Omental fat pad (tissue), 3 donors: ENCODE measurements at regions not wholly inside any gene's neighbourhood (a gene's known extent, or its start where the extent isn't known, plus 50 kb on each side); places are given as distances from the start of the nearest gene placed in this dataset.

Experiments
- ATAC-seq: fragments of 150-250 bp; one replicate; pipeline ENCODE4 v1.9.1; 2016; ENCODE audit warnings: mild to moderate bottlenecking, moderate library complexity; ENCODE audit not compliant: low FRiP score
- DNase-seq: peaks from one replicate; pipeline ENCODE4 v3.0.0-alpha.2; 2019; ENCODE audit warnings: low spot score
- TF ChIP-seq, protein P1 (sequence below), 3 donors: fragments of 450-650 bp; IDR thresholded peaks; one replicate each; pipeline ENCODE4 v1.5.1; 2016 to 2017; ENCODE audit warnings: antibody characterized with exemption in 3 of 3, mild to moderate bottlenecking in 3 of 3, moderate library complexity in 2 of 3

DNA sequence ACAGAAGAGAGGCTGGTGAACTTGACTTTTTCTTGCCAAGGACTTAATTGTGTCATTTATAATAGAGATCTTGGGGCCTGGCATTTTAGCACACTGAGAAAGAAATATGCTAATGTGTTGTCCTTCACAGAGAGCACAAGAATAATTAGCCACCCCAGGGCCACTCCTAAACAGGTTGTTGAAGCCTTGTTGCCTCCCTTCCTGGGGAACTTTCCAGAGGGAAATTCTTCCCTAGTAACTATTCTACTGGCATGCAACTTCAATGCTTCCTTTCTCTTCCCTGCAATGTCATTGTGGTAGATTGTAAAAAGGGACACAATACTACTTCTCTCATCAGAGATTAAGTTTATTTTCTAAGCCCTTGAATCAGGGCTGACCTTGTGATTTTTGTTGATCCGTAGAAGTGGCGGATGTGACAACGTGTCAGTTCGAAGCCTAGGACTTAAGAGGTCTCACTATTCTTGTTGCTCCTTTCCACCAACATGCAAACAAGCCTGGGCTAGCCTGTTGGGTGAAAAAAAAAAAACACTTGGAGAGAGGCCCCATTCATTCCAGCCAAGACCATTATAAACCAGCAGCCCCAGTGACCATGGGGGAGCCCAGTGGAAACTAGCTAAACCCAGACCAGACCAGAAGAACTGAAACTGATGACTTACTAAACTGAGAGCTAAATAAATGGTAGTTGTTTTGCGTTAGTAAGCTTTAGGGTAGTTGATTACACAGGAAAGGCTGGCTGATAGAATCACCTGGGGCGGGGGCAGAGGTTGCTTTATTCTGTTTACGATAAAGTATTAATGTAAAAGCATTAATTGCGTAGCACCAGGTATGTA, 287.2 kb downstream of the SHQ1 start:
- TF ChIP-seq, protein P1, sequence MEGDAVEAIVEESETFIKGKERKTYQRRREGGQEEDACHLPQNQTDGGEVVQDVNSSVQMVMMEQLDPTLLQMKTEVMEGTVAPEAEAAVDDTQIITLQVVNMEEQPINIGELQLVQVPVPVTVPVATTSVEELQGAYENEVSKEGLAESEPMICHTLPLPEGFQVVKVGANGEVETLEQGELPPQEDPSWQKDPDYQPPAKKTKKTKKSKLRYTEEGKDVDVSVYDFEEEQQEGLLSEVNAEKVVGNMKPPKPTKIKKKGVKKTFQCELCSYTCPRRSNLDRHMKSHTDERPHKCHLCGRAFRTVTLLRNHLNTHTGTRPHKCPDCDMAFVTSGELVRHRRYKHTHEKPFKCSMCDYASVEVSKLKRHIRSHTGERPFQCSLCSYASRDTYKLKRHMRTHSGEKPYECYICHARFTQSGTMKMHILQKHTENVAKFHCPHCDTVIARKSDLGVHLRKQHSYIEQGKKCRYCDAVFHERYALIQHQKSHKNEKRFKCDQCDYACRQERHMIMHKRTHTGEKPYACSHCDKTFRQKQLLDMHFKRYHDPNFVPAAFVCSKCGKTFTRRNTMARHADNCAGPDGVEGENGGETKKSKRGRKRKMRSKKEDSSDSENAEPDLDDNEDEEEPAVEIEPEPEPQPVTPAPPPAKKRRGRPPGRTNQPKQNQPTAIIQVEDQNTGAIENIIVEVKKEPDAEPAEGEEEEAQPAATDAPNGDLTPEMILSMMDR (IDR thresholded peaks at IDR 0.05), result no peak
- no peak for DNase-seq
- ATAC-seq, result no peak

DNA sequence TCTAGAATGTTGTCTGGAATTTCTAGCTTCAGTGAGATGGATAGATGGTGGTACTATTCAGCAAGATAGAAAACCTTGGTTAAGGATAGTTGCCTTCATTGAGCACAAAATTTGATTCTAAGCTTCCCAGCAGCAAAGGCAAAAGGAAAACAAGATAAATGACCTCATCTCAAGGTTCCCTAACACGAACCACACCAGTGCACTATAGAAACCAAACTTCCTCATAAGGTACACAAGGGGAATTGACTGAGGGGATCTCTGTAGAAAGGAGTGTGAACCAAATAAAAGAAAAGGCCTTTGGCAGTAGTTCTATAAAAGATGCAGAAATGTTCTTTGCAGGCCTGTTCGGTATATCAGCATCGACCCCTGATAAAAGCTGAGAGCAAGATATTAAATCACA, 288.9 kb downstream of the SHQ1 start:
- ATAC-seq, result no peak
- DNase-seq, result no peak
- TF ChIP-seq, protein P1 (IDR thresholded peaks at IDR 0.05), result no peak

DNA sequence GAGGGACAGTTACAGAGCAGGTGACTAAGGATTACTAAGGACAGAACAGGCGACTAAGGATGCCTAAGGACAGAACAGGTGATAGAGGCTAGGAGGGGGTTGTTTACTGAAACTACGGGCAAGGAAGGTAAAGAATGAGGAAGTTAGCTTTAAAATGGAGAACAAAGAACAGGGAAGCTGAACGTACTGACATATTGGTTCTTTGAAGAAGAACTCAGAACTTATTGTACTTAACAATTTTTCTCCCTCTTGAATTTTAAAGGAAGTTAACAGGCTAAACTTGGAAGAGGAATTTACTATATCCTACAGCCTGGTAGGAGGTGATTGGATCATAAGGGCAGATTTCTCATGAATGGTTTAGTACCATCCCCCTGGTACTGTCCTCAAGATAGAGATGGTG, 290.2 kb downstream of the SHQ1 start:
- TF ChIP-seq, protein P1 (IDR thresholded peaks at IDR 0.05), result no peak
- no peak for ATAC-seq
- DNase-seq, result no peak

DNA sequence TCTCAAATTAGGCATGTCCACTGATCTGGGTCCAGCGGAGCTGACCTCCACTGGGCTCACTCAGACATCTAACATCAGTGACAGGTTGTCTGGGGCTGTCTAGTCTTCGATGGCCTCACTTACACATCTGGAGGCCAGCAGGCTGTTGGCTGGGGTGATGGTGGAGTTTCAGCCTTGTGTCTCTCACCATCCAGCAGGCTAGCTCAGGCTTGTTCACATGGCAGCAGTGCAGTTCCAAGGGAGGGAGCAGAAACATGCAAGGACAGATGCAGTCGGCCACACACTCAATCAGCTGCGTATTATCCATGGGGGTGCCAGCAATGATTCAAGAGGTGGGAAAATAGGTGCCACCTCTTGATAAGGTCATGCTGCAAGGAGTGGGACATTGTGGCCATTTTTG, 292.5 kb downstream of the SHQ1 start:
- TF ChIP-seq, protein P1 (IDR thresholded peaks at IDR 0.05), result no peak
- ATAC-seq (no peak), DNase-seq (no peak)

GRCh38 chr3:72554689-72555088, 293.6 kb downstream of the SHQ1 start:
- TF ChIP-seq, protein P1 (IDR thresholded peaks at IDR 0.05), result no peak
- ATAC-seq, result no peak
- no peak for DNase-seq

- no peak for ATAC-seq
- TF ChIP-seq, protein P1 (IDR thresholded peaks at IDR 0.05), result no peak
- no peak for DNase-seq
These were observed 294.9 kb downstream of the SHQ1 start for GRCh38 chr3:72553298-72553697.

GRCh38 chr3:72550582-72551262, 297.5 kb downstream of the SHQ1 start:
- TF ChIP-seq, protein P1 (IDR thresholded peaks at IDR 0.05), result no peak
- ATAC-seq, result no peak
- no peak for DNase-seq
